Endothelial cell of hepatic sinusoid (primary cell): ENCODE measurements at regions not wholly inside any gene's neighbourhood (a gene's known extent, or its start where the extent isn't known, plus 50 kb on each side); places are given as distances from the start of the nearest gene placed in this dataset.
"Not testable (repeated sequence)": the region's sequence is repeated elsewhere in the genome, so short reads cannot be mapped to it uniquely, and the experiment has no call there.

Source experiments
- in situ Hi-C: cut with HindIII; loops from 2 replicates; pipeline ENCODE4 v1.10.0; 2017; ENCODE audit warnings: low sequenced_read_pairs

GRCh38 chr7:155948423-155948822, 136.2 kb upstream of the SHH start:
- in situ Hi-C loops = no loop called here

- in situ Hi-C loops = no loop called here
These were observed 134.8 kb upstream of the SHH start for GRCh38 chr7:155947051-155947450.

GRCh38 chr7:155945670-155946325, 133.5 kb upstream of the SHH start:
- in situ Hi-C loops = no loop called here

GRCh38 chr7:155944901-155945300, 132.6 kb upstream of the SHH start:
- in situ Hi-C loops = no loop called here

GRCh38 chr7:155943251-155943899, 131.1 kb upstream of the SHH start:
- in situ Hi-C loops = no loop called here

GRCh38 chr7:155942226-155942950, 130.1 kb upstream of the SHH start:
- in situ Hi-C loops = no loop called here

GRCh38 chr7:155941688-155942087, 129.4 kb upstream of the SHH start:
- in situ Hi-C loops = no loop called here

- in situ Hi-C loops = no loop called here
These were observed 127.1 kb upstream of the SHH start for GRCh38 chr7:155939350-155939749.

- in situ Hi-C loops = no loop called here
These were observed 125.9 kb upstream of the SHH start for GRCh38 chr7:155938129-155938528.

- in situ Hi-C loops = no loop called here
These were observed 123.5 kb upstream of the SHH start for GRCh38 chr7:155935726-155936125.

- in situ Hi-C loops = no loop called here
These were observed 122.8 kb upstream of the SHH start for GRCh38 chr7:155935005-155935557.

- in situ Hi-C loops = not testable (repeated sequence)
These were observed 120.1 kb upstream of the SHH start for GRCh38 chr7:155932324-155932723.

GRCh38 chr7:155931396-155932085, 119.3 kb upstream of the SHH start:
- in situ Hi-C loops = no loop called here

GRCh38 chr7:155930527-155930926, 118.3 kb upstream of the SHH start:
- in situ Hi-C loops = no loop called here

GRCh38 chr7:155930061-155930460, 117.8 kb upstream of the SHH start:
- in situ Hi-C loops = no loop called here

GRCh38 chr7:155928583-155928982, 116.3 kb upstream of the SHH start:
- in situ Hi-C loops = no loop called here

GRCh38 chr7:155927905-155928304, 115.6 kb upstream of the SHH start:
- in situ Hi-C loops = no loop called here

GRCh38 chr7:155925682-155926081, 113.4 kb upstream of the SHH start:
- in situ Hi-C loops = no loop called here

- in situ Hi-C loops = no loop called here
These were observed 110.0 kb upstream of the SHH start for GRCh38 chr7:155922067-155922816.

GRCh38 chr7:155921804-155922066, 109.5 kb upstream of the SHH start:
- in situ Hi-C loops = no loop called here
